DOHH2 (cell line): ENCODE measurements at regions not wholly inside any gene's neighbourhood (a gene's known extent, or its start where the extent isn't known, plus 50 kb on each side); places are given as distances from the start of the nearest gene placed in this dataset.

Source experiments
- CTCF ChIP-seq: fragments of 200-600 bp; sonication (generic); IDR thresholded peaks from one replicate; pipeline ENCODE4 v1.5.1; 2014; ENCODE audit warnings: antibody characterized with exemption, mild to moderate bottlenecking, low read depth, low read length; ENCODE audit not compliant: poor library complexity, severe bottlenecking
- EZH2phosphoT487 ChIP-seq: fragments of 200-600 bp; sonication (generic); IDR thresholded peaks from 2 replicates; pipeline ENCODE4 v1.6.1; 2017; ENCODE audit warnings: borderline replicate concordance, mild to moderate bottlenecking, antibody characterized with exemption, low read length, moderate library complexity, mixed read lengths

- TF ChIP-seq CTCF (no peak), EZH2phosphoT487 (no peak)
These were observed 110.5 kb upstream of the CDC42BPA start for GRCh38 chr1:227428803-227429202.
